CD4-positive, alpha-beta T cell treated with Interleukin-1 beta for 1 hour (primary cell): ENCODE measurements at regions not wholly inside any gene's neighbourhood (a gene's known extent, or its start where the extent isn't known, plus 50 kb on each side); places are given as distances from the start of the nearest gene placed in this dataset.

Source experiments
- DNase-seq, 2 donors: peaks; one replicate each; pipeline ENCODE4 v3.0.0-alpha.2; 2020 to 2022

DNA sequence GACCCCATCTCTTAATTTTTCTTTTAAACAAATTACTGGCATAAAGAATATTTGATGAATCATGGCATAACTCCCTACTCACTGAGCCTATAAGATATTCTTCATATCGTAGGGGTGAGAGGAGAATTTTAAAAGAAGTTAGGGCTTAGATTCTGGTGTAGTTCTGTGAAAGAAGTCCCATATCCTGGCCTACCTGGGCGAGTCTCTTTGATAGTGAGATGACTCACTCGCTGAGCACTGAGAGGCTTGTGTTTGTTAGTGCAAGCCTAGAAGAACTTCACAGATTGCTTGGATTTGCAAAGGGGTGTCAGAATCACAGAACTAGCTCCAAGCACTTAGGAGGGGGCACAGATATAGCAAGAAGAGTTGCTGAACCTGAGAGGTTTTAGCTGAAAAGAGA is 133.8 kb upstream of the TMC3 start:
- DNase-seq = no peak

DNA sequence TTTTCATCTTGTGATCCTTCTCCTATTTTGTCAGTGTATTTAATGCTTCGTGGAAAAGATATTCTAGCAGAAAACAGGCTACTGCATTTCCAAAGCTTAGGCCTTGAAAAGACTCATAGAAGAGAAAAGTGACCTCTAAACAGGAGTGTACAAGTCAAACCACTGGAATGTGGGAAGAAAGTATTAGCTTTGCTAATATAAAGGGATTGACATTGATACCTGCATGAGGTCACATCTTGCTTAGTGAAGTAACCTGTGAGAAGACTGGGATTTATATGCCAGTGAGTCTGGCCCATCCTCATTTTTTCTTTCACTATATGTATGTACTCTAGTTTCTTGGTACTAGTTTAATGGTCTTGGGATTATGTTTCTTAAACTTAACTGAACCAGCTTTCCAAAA is 132.9 kb upstream of the TMC3 start:
- DNase-seq = no peak

- no peak for DNase-seq
Observed at GRCh38 chr15:81506071-81506470, 132.1 kb upstream of the TMC3 start.

DNA sequence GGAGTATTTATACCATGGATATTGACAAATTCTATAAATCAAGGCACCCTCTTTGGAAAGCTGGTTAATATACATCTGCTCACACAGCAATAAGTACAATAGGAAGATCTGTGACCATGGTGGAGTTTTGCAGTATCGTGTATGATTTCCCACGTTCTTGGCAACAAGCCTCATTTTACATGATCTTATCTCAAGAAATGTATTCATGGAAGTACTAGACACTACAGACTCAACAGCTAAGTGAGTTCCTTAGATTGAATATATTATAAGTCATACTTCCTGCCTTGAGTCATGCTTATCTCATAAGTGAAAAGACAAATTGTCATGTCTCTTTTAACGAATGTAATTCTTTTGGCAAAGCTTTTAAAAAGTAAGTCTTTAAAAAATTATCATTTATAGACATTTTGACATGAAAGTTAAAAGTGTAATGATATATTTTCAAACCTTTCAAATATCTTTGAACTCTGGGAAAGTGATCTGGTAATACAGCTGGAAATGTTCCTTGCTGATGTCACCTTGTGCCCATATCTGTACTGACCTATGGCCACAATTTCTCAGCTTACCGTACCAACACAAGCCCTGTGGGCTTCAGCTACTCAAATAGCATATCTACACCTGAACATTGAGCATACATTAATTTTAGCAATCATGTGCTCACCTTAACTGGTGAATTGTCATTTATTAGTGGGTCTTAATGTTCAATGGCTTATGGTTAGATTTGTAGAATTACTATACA is 130.3 kb upstream of the TMC3 start:
- no peak for DNase-seq

DNA sequence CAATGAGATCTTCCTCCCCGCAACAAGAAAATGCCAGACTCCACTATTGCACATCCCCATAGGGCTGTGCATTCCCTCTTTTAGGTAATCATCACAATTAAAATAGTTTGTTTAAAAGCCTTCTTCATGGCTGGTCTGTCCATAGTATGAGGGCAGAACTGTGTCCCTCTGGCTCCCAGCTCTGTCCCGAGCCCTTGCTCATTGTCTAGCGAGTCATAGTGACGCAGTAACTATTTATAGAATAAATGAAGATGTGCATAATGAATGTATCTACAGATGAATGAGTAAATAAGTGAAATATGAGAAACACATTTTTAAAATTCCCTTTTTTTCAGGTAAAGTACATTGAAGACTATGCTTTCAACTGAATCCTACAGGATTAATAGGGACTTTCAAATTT is 128.4 kb upstream of the TMC3 start:
- DNase-seq = no peak

DNA sequence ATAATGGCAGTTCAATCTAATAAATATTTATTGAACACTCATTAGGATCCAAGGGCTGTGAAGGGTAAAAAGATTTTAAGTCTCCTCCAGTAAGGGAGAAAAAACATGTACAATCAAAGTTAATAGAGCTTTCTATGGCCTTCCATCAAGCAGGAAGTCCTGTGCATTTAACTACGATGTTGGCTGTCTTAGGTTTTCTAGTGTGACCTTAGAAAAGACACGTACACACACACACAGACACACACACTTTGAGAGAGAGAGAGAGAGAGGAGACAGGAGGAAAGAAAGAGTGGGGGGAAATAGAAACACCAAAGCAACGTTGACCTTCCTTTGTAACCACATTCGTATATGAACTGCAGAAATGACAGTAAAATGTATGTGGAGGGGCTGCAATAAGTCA is 126.1 kb upstream of the TMC3 start:
- DNase-seq = no peak

DNA sequence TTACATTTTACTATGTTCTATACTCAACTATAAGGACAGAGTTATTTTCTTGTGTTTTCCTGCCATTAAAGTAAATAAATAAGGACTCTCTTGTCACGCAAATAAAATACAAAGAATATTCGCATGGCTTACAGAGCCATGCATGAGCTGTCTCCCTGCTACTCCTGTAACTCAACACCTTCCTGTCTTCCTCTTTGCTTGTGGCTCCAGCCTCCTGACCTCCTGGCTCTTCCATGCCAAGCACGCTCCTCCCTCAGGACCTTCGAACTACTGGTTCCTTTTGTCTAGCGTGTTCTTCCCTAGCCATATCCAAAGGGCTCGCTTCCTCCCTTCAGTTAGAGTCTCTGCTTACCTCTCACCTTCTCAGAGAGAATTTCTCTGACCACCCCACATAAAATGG is 124.3 kb upstream of the TMC3 start:
- DNase-seq = no peak

GRCh38 chr15:81497238-81497637 is 123.2 kb upstream of the TMC3 start:
- no peak for DNase-seq

DNA sequence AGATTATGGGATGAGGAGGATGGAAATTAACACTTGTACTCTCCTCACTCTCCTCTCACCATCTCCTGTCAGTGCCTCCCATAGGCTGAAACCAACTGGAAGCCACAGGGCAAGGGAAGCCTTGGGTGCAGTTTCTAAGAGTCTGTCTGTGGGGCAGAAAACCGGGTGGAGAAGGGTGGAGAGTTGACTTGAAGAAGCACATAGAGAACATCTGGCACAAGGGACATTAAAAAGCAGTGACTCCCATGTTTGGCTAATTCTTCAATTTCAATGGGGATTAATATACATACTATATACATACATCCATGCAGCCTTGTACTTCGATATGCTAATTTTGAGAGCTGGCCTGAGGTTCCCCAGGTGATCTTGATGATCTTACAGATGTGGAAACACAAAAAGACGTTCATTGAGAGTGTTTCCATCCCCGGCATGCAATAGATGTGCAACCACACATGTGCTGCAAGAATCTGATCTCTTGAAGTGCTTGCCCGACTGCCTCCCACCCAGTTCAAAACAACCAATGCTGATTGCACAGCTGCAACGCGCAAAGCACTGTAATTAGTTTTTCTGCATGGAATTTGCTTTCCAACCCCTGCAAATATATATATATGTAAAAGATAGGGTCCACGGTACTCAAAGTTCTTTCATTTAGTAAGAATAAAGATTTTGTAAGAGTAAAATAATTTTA is 121.9 kb upstream of the TMC3 start:
- DNase-seq = no peak

- no peak for DNase-seq
Observed at GRCh38 chr15:81492969-81493645, 119.1 kb upstream of the TMC3 start.

DNA sequence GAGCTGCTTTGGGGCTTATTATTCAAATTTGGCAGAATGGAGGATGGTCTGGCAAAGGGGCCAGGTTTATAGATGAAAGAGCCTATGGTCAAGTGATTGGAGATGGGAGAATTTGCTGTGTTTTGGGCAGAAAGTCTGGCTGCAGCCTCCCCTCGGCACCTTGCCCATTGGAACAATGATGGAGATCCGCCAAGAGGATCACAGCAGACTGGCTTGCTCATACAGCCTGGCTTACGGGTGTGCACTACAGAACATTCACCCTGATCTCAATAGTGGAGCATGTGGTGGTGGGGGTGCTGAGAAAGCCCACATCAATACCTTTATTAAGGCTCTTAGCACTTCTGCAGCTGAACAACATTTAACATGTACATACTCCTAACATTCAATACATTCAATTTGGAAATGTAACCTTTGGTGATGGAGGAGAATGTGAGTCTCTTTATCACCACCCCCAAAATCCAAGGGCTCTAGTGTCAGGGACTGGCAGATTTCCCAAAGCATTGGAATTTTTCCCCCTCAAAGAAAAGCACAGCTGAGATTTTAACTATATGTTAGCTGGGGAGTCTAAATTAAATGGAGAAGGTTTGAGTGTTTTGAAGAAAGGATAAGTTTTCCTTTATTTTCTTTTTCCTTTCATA is 118.4 kb upstream of the TMC3 start:
- DNase-seq = no peak

DNA sequence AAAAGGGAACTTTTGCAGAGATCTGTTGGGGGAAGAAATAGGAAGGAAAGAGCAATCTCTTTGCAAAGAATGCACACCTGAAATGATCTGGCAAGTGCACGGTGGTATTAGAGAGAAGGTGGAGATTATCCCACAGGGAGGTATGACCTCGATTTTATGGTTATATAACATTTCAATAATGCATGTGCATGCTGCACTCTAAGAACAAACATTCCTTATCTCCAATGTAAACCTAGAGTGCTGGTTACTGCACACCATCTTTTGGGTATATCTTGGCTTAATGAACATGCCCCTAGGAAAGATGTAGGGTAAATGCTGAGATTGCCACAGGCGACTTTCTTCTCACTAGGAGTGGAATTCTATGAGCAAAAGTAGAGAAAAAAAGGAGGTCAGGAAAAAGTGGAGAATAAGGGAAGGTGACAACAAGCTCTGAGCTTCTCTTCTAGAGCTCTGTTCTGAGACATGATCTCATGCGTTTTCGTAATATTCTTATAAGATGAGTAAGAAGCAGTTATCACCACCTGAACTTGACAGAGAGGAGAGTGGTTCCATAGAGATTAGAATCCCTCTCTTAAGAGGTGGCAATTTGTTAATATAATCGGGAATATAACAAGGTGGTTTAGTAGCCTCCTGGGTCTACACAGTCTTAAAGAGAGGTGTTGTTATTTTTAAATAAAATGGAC is 117.5 kb upstream of the TMC3 start:
- no peak for DNase-seq

DNA sequence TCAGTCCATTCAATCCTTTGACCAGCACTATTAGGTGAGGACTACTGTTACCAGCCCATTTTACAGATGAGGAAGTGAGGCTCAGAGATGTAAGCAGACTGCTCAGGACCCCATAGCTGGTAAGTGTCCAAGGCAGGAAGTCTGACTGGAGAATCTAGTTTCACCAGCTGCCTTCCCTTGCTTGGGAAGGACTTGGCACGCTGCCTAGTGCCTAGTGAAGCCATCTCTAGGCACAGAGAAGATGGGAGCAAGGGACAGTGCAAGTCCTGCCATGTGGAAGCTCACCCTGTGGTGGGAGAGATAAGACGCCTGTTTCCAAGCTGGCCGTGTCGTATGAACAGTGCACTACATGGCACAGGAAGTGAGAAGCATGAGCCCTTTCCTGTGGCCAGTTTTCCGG is 111.8 kb upstream of the TMC3 start:
- DNase-seq = no peak

DNA sequence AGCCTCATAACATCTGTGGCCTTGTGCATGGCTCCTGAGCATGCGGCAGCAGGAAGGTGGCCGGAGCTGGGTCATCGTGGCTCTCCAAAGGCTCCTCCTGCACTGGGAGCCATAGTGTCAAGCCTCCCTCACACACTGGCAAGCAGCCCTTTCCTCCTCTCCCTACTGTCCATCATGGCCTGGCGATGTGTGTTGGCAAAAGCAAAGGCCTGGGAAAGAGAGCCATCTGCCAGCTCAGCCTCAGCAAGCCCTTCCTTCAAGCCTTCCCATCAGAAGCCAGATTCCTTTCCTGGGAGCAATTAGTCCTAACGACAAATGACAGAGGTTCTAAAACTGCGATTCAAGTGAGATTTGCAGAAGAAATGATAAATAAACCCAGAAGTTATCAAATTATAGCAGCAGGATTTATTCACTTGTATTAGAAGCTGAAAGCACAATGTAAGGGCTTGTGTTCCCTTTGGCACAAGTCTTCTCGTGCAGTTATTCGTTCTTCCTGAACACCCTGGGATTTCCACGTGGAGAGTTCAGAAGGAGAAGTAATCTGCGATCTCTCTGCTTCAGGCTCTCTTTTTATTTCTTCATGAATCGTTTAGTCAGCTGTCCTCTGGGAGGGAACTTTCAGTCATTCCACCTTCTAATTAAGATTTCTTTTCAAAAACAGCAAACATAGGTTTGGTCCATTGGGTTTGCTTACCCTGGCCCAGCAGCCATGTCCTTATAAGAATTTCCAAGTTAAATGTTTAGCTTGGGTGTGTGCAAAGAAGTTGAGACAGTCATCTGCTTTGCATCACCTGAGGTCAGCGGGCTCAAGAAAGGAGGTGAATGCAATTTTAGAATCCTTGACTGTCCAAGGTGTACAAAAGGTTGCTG is 110.3 kb upstream of the TMC3 start:
- DNase-seq = no peak

GRCh38 chr15:81483496-81483895 is 109.5 kb upstream of the TMC3 start:
- no peak for DNase-seq

- no peak for DNase-seq
Observed at GRCh38 chr15:81481346-81481745, 107.3 kb upstream of the TMC3 start.

GRCh38 chr15:81480645-81481053 is 106.6 kb upstream of the TMC3 start:
- peak in 1 of 2 donors; percentile 54 for DNase-seq

GRCh38 chr15:81478354-81478753 is 104.3 kb upstream of the TMC3 start:
- no peak for DNase-seq

- no peak for DNase-seq
Observed at GRCh38 chr15:81475926-81476325, 101.9 kb upstream of the TMC3 start.

GRCh38 chr15:81475471-81475870 is 101.5 kb upstream of the TMC3 start:
- DNase-seq = no peak

- DNase-seq = no peak
Observed at GRCh38 chr15:81473946-81474345, 99.9 kb upstream of the TMC3 start.

DNA sequence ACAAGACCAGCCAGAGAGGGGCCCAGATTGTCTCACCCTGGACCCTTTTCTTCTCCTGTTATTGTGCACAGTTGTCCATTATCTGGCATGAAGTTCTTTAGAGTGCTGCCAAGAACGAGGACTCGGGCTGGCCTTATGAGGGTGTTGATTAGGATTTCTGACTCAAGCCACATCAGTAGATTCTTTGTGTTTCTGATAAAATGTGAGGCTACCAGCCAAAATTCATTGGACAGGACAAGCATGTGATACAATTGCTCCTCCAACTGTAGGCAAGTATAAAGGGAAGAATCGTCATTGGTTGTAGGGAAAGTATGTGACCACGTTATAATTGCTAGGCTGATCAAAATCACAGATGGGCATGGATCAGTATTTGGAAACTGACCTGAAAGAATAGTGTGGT is 99.2 kb upstream of the TMC3 start:
- DNase-seq = no peak
